ENCODE measurements at regions not wholly inside any gene's neighbourhood (a gene's known extent, or its start where the extent isn't known, plus 50 kb on each side); places are given as distances from the start of the nearest gene placed in this dataset.

DNA sequence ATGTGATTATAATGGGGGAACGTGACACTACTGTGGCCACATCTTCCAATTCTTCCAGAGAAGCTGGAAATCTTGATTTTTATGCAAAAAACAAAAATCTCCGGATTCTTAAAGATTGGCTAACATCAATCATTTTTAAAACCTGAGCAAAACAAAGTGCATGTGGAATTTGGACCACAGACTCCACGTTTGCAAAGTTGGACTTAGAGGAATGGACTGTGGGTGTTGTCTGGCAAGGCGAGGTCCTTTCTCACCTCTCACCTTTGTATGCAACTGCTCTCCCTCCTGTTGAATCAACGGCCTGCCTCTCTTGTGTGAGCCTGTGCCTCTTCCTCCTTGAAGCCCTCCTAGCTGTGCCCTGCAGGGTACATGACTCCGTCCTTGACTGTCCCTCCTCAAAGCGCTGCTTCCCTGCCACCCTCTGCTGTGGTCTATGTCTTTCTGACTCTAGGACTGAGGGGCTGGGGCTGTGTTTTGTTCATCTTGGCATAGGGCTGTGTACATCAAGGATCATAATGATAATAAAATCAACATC is 122.4 kb downstream of the PHETA1 start:
- no peak for TF ChIP-seq POLR2A (IDR thresholded peaks at IDR 0.05)
- TF ChIP-seq, protein P1, sequence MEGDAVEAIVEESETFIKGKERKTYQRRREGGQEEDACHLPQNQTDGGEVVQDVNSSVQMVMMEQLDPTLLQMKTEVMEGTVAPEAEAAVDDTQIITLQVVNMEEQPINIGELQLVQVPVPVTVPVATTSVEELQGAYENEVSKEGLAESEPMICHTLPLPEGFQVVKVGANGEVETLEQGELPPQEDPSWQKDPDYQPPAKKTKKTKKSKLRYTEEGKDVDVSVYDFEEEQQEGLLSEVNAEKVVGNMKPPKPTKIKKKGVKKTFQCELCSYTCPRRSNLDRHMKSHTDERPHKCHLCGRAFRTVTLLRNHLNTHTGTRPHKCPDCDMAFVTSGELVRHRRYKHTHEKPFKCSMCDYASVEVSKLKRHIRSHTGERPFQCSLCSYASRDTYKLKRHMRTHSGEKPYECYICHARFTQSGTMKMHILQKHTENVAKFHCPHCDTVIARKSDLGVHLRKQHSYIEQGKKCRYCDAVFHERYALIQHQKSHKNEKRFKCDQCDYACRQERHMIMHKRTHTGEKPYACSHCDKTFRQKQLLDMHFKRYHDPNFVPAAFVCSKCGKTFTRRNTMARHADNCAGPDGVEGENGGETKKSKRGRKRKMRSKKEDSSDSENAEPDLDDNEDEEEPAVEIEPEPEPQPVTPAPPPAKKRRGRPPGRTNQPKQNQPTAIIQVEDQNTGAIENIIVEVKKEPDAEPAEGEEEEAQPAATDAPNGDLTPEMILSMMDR (IDR thresholded peaks at IDR 0.05), result no peak
- no peak for TF ChIP-seq EP300 (IDR thresholded peaks at IDR 0.05; ENCODE audit: low read depth)

Data from transverse colon (tissue), 3 donors.